HG02840 (cell line): ENCODE measurements at regions not wholly inside any gene's neighbourhood (a gene's known extent, or its start where the extent isn't known, plus 50 kb on each side); places are given as distances from the start of the nearest gene placed in this dataset.
"Not testable (repeated sequence)": the region's sequence is repeated elsewhere in the genome, so short reads cannot be mapped to it uniquely, and the experiment has no call there.

Experiments
- ATAC-seq: cut with Tn5 transposase; IDR thresholded peaks from one replicate; pipeline ENCODE4 v1.9.1; 2021; ENCODE audit warnings: mild to moderate bottlenecking, moderate library complexity, moderate number of reproducible peaks; ENCODE audit not compliant: unreplicated experiment, low FRiP score

GRCh38 chr5:87126869-87127268 is 140.8 kb upstream of the RASA1 start:
- no peak for ATAC-seq

GRCh38 chr5:87127426-87127825 is 140.3 kb upstream of the RASA1 start:
- no peak for ATAC-seq

GRCh38 chr5:87127956-87128687 is 139.6 kb upstream of the RASA1 start:
- no peak for ATAC-seq

- no peak for ATAC-seq
Measured at GRCh38 chr5:87129046-87129445, 138.6 kb upstream of the RASA1 start.

- ATAC-seq, result no peak
Measured at GRCh38 chr5:87132696-87133095, 135.0 kb upstream of the RASA1 start.

- ATAC-seq, result not testable (repeated sequence)
Measured at GRCh38 chr5:87134513-87134912, 133.2 kb upstream of the RASA1 start.

GRCh38 chr5:87136096-87136495 is 131.6 kb upstream of the RASA1 start:
- ATAC-seq, result no peak

- no peak for ATAC-seq
Measured at GRCh38 chr5:87136733-87137132, 130.9 kb upstream of the RASA1 start.

DNA sequence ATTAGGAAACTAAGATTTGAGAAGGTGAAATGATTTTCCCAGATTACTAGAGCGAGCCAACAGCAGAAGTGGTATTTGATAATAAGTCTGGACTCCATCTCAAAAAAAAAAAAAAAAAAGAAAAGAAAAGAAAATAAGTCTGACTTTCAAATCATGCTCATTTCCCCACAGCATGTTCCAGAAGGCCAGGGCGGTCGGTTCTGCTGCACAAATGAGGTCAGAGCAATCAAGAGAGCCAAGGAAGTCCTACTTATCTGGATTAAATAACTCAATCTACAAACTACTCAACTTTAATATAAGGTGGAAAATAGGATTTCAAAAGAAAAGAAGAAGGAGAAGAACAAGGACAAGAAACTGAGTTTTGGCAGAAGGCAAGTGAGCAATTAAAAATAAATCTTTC is 130.4 kb upstream of the RASA1 start:
- no peak for ATAC-seq

DNA sequence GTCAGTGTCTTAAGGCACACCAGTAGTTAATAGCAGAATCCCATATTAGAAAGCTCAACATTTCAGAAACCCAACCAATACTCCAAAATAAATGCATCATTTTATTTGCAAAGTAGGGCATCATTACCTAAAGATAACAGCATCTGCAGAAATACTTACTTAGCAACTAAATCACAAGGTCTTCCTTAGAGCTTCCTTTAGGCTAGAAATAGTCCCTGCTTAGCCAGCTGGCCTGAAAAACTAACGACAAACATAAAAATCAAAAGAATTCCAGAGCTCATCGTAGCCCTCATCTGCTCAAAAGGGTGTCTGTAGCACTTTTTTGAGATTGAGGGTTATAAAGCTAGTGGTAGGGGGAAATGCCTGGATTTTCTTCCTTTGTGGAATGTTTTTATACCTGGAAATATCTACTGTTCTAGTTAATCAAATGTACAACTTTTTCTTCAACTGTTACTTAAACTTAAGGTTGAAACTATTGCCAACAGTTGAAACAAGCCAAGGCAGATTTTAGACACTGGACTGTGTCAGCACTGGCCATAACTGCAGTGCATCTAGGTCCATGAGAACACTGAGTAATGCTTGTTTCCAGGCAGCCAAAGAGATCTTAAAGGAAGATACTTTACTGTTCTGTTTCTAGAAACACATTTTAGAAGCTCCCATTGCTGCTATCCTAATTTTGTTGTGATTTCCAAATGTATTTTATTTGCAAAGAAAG is 129.4 kb upstream of the RASA1 start:
- no peak for ATAC-seq

DNA sequence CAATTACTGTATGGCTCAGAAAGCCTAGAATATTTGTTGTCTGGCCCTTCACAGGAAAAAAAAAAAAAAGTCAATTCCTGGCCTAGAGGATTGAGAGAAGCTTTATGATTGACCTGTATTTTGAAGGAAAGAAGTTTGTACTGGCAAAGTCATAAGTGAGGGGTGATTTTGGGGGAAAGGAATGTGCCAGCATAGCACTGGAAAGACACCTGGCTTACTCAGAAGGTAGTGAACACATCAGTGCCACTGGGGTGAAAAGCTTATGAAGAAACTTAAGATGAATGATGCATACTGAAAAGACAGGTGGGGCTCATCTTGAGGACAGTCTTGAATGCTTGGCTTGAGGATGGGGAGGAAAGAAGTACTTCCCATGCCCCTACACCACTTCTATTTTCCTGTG is 127.9 kb upstream of the RASA1 start:
- no peak for ATAC-seq

GRCh38 chr5:87141544-87141943 is 126.1 kb upstream of the RASA1 start:
- no peak for ATAC-seq

GRCh38 chr5:87145853-87146252 is 121.8 kb upstream of the RASA1 start:
- ATAC-seq, result not testable (repeated sequence)

DNA sequence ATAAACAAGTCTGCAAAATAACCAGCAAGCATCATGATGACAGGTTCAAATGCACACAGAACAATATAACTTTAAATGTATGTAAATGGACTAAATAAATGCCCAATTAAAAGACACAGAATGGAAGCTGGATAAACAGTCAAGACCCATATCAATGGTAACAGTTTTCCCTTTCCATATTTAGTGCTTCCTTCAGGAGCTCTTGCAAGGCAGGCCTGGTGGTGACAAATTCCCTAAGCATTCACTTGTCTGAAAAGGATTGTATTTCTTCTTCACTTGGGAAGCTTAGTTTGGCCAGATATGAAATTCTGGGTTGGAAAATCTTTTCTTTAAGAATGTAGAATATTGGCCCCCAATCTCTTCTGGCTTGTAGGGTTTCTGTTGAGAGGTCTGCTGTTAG is 120.2 kb upstream of the RASA1 start:
- no peak for ATAC-seq

GRCh38 chr5:87150630-87151029 is 117.1 kb upstream of the RASA1 start:
- ATAC-seq, result no peak

GRCh38 chr5:87151547-87151946 is 116.1 kb upstream of the RASA1 start:
- no peak for ATAC-seq

DNA sequence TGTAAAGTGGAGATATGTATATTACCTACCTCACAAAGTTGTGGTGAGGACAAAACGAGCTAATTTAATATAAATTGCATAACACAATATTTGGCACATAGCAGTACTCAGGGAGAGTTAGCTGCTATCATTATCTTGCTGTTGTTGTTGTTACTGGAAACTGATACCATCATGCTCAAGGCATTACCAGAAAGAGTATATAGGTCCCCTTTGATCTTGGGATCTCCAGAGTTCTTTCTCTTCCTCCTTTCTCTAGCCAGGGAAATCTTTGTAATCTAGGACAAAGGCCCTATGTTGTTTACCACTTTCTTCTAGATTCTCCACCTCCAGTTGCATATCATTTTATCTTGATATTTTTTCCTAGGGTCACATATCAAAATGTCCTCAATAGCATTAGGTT is 114.8 kb upstream of the RASA1 start:
- no peak for ATAC-seq

GRCh38 chr5:87154191-87154590 is 113.5 kb upstream of the RASA1 start:
- ATAC-seq, result no peak

DNA sequence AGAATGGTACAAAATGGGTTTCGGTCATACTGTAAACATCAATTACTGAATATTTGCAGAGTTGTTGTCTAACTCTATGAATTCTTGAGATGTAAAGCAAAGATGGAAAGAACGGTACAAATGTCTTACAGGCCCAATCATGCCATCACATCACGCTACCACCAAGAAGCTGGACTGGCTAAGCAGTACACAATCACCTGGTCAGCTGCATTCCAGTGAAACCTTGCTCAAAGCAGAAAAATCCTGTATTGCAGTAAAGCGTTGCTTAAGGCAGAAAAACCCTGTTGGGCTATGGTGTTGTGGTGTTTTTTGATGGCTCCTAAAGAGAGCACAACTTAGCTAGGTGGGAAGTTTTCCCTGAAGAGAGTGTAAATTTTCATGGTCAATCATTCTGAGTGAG is 112.6 kb upstream of the RASA1 start:
- ATAC-seq, result no peak

DNA sequence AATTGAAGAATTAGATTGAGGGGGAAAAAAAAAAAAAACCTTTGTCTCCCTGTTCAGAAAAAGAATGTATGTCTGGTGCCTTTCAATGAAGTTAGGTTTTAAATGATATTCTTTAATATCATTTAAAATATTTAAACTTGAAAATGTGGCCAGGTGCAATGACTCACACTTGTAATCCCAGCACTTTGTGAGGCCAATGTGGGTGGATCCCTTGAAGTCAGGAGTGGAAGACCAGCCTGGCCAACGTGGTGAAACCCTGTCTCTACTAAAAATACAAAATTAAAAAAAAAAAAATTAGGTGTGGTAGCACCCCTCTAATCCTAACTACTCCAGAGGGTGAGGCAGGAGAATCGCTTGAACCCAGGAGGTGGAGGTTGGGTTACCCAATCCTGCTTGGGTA is 111.1 kb upstream of the RASA1 start:
- no peak for ATAC-seq

DNA sequence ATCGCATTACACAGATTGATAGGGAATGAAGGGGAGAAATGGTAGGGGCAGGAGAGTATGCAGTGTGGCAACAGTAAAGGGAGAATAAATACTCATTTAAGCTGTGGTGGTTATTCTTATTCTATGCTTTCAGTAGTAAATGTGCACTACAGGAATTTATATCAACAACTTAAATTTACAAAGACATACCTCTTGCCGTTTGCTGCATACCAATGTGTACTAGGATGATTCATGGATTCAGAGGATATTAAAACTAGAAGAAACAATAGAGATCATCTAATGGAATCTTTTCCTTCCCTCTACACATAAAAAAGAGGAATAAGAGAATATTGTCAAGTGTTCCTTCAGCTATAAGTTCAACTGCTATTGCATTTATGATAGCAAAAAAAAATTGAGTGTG is 103.3 kb upstream of the RASA1 start:
- no peak for ATAC-seq

- ATAC-seq, result no peak
Measured at GRCh38 chr5:87169300-87169991, 98.2 kb upstream of the RASA1 start.
